Right renal cortex interstitium (tissue), 3 donors: ENCODE measurements at regions not wholly inside any gene's neighbourhood (a gene's known extent, or its start where the extent isn't known, plus 50 kb on each side); places are given as distances from the start of the nearest gene placed in this dataset.

ENCODE experiments used
- DNase-seq, 3 donors: peaks; one replicate each; pipeline ENCODE4 v3.0.0-alpha.2; 2013; ENCODE audit warnings: low read depth in 3 of 3, low spot score in 2 of 3

- DNase-seq = no peak
Observed at GRCh38 chr16:11439790-11440656, 94.8 kb downstream of the RMI2 start.

- DNase-seq = no peak
Observed at GRCh38 chr16:11440657-11441012, 95.4 kb downstream of the RMI2 start.

GRCh38 chr16:11445486-11445885 lies 100.2 kb downstream of the RMI2 start:
- no peak for DNase-seq

- DNase-seq = no peak
Observed at GRCh38 chr16:11446566-11447119, 101.4 kb downstream of the RMI2 start.

- no peak for DNase-seq
Observed at GRCh38 chr16:11447272-11447671, 102.0 kb downstream of the RMI2 start.

- no peak for DNase-seq
Observed at GRCh38 chr16:11447836-11448235, 102.6 kb downstream of the RMI2 start.

- DNase-seq = no peak
Observed at GRCh38 chr16:11448796-11449416, 103.6 kb downstream of the RMI2 start.

- no peak for DNase-seq
Observed at GRCh38 chr16:11449716-11450115, 104.5 kb downstream of the RMI2 start.

- no peak for DNase-seq
Observed at GRCh38 chr16:11450136-11450535, 104.9 kb downstream of the RMI2 start.

- no peak for DNase-seq
Observed at GRCh38 chr16:11452298-11452697, 107.0 kb downstream of the RMI2 start.

GRCh38 chr16:11452746-11453389 lies 107.6 kb downstream of the RMI2 start:
- no peak for DNase-seq

- no peak for DNase-seq
Observed at GRCh38 chr16:11456741-11457140, 111.5 kb downstream of the RMI2 start.

- DNase-seq = no peak
Observed at GRCh38 chr16:11459722-11460121, 114.5 kb downstream of the RMI2 start.

- no peak for DNase-seq
Observed at GRCh38 chr16:11460820-11461594, 115.7 kb downstream of the RMI2 start.

GRCh38 chr16:11461595-11461990 lies 116.3 kb downstream of the RMI2 start:
- no peak for DNase-seq

GRCh38 chr16:11462036-11462435 lies 116.8 kb downstream of the RMI2 start:
- no peak for DNase-seq

- DNase-seq = no peak
Observed at GRCh38 chr16:11462861-11463260, 117.6 kb downstream of the RMI2 start.

GRCh38 chr16:11464241-11464640 lies 119.0 kb downstream of the RMI2 start:
- DNase-seq = no peak

GRCh38 chr16:11465675-11466074 lies 120.4 kb downstream of the RMI2 start:
- no peak for DNase-seq

GRCh38 chr16:11470676-11471415 lies 115.9 kb downstream of the LITAF start:
- DNase-seq = no peak
